Heart left ventricle (tissue), 16 donors: ENCODE measurements at regions not wholly inside any gene's neighbourhood (a gene's known extent, or its start where the extent isn't known, plus 50 kb on each side); places are given as distances from the start of the nearest gene placed in this dataset.
A peak's percentile ranks its signal among the peaks of the same experiment; 100 is the strongest.
"Not testable (repeated sequence)": the region's sequence is repeated elsewhere in the genome, so short reads cannot be mapped to it uniquely, and the experiment has no call there.

Experiments used
- ATAC-seq, 4 donors: fragments of 200-7000 bp; cut with Tn5 transposase; one replicate each; pipeline ENCODE4 v1.9.1; 2020 to 2022; ENCODE audit warnings: moderate library complexity in 4 of 4, mild to moderate bottlenecking in 3 of 4, moderate number of reproducible peaks in 1 of 4
- DNase-seq, 5 donors: peaks; one replicate each; pipeline ENCODE4 v3.0.0-alpha.2; 2020
- H3K27ac ChIP-seq, 12 donors: fragments of 200-600 bp; sonication (generic) in 4 of 12; one replicate each; pipeline versions ENCODE4 v1.5.0 to v1.8.0; 2016 to 2022; ENCODE audit warnings: mild to moderate bottlenecking in 2 of 12
- H3K27me3 ChIP-seq, 9 donors: fragments of 200-600 bp; sonication (generic) in 2 of 9; one replicate each; pipeline versions ENCODE4 v1.5.1 to v1.8.0; 2016 to 2022; ENCODE audit warnings: mild to moderate bottlenecking in 3 of 9
- H3K36me3 ChIP-seq, 9 donors: fragments of 200-600 bp; sonication (generic) in 2 of 9; one replicate each; pipeline versions ENCODE4 v1.5.0 to v1.8.0; 2018 to 2022; ENCODE audit warnings: mild to moderate bottlenecking in 2 of 9
- H3K4me1 ChIP-seq, 12 donors: fragments of 200-600 bp; sonication (generic) in 4 of 12; one replicate each; pipeline versions ENCODE4 v1.5.0 to v1.8.0; 2016 to 2022; ENCODE audit warnings: mild to moderate bottlenecking in 3 of 12
- H3K4me3 ChIP-seq, 12 donors: fragments of 200-600 bp; sonication (generic) in 4 of 12; one replicate each; pipeline versions ENCODE4 v1.5.0 to v1.8.0; 2017 to 2022; ENCODE audit warnings: mild to moderate bottlenecking in 9 of 12, moderate library complexity in 4 of 12
- H3K9me3 ChIP-seq, 12 donors: fragments of 200-600 bp; sonication (generic) in 4 of 12; one replicate each; pipeline versions ENCODE4 v1.5.0 to v1.8.0; 2016 to 2022; ENCODE audit warnings: mild to moderate bottlenecking in 1 of 12
- CTCF ChIP-seq, 12 donors: fragments of 200-600 bp; sonication (generic) in 4 of 12; IDR thresholded peaks; one replicate each; pipeline versions ENCODE4 v1.5.0 to v1.8.0; 2018 to 2022; ENCODE audit warnings: antibody characterized with exemption in 12 of 12, mild to moderate bottlenecking in 5 of 12
- POLR2A ChIP-seq, 2 donors: fragments of 450-650 bp; IDR thresholded peaks; one replicate each; pipeline ENCODE4 v1.6.1; 2017; ENCODE audit warnings: antibody characterized with exemption in 2 of 2, mild to moderate bottlenecking in 2 of 2, moderate library complexity in 2 of 2
- WGBS, 4 donors: extraction: QIAGEN DNeasy Blood & Tissue Kit in 2 of 4; methylation state at CpG; one replicate each; pipeline versions ENCODE4 v1.1.5 to v1.1.7; 2013 to 2018; 5-methylcytosine and 5-hydroxymethylcytosine counted together
- intact Hi-C, 10 donors: fragments of 100-400 bp; cut with DNase I; formaldehyde crosslinking; loops; one replicate each; pipeline versions ENCODE4 v1.11.1 to v1.14.2; 2022
- donor health status: ischemic (EF 13 %, LVEDD 7.1; RV severe dilation, severe dysfunction).
- donor health status: healthy with polysubstance abuse.
- donor health status: DM: no; HTN: yes; CAD: no.
- donor health status: DM: no; HTN: no; CAD: no.
- donor health status: ischemic (EF 25% LVEDD 6.9; RV normal size, moderate dysfunction).
- donor health status: ischemic (EF 25% LVEDD 5.7; RV mildly dilated, moderate dysfunction).
- donor health status: healthy.
- donor health status: DM: yes; HTN: yes; CAD: no.
- donor health status: ischemic (EF 35%, LVEDD 5.7; RV mildly dilated, moderate dysfunction).
- donor health status: nonischemic (EF 11% LVEDD 7.7; RV severe dilation, severe dysfunction).
- donor health status: DM: yes; HTN: yes; CAD: no.
- donor health status: PGD.
- donor health status: ischemic (EF 29% LVEDD 5.4; RV normal size, mild dysfunction).
- donor health status: nonischemic (EF 23%, LVEDD 6.1; RV moderate dilation, normal function).

DNA sequence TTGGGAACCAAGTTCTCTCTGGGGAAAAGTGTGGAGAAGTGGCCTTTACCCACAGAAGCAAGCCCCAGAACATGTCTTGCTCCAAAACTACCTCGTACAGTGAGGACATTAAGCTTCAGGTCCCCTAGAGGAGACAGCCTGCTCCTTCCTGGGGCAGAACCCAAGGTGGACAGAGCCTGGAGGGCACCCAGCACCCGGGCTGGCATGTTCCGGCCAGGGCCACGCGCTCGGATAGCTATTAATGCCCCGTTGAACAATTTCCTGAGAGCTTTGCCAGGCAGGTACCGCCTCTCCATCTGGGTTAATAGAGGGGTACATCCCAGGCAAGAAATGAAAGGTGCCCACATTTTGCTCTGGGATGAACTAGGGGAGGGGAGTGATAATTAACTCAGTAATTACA, 169.0 kb upstream of the GRK3 start:
- Histone ChIP-seq H3K4me3 (no peak overlapping the region), H3K27ac (peak overlapping the region in 3 of 12 donors; percentile 18 to 67 (median 33)), H3K4me1 (peaks cover 0 to 42% (median 32%) of the 10 kb centered on the region in 12 donors), H3K9me3 (no peaks in the 10 kb centered on the region), H3K27me3 (no peaks in the 10 kb centered on the region), H3K36me3 (no peaks in the 10 kb centered on the region)
- DNase-seq (peak in 3 of 5 donors; percentile 28 to 48 (median 42)), ATAC-seq (peak; percentile 51 to 80 (median 62))
- intact Hi-C loops: no loop called here
- WGBS, 4 donors: 39 to 85% (median 69%) methylated on average over 7 to 8 of the region's 8 CpGs
- TF ChIP-seq CTCF (IDR thresholded peaks at IDR 0.05): no peak
- no peak for TF ChIP-seq POLR2A (IDR thresholded peaks at IDR 0.05)

DNA sequence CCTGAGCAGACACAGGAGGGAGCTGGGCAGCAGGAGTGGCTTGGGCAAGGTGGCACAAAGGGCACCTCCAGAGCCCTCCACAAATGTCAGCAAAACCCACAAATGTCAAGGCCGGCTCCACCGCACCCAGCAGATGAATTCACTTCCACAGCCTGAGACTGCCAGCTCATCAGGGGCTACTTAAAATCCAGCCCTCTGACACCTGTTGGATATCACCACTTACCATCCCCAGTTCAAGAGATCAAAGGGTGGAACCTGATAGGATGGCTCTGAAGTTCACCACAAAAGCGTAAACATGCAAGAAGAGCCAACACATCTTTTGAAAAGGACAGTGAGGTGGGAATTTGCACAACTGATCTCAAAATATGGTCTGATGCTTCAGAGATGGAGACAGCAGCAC, 168.6 kb upstream of the GRK3 start:
- no peaks in the 10 kb centered on the region for H3K36me3 ChIP-seq
- no peak overlapping the region for H3K4me3 ChIP-seq
- H3K27ac ChIP-seq: peak overlapping the region in 3 of 12 donors; percentile 18 to 67 (median 33)
- no peaks in the 10 kb centered on the region for H3K9me3 ChIP-seq
- ATAC-seq (peak in 1 of 4 donors; percentile 4), DNase-seq (no peak)
- no peaks in the 10 kb centered on the region for H3K27me3 ChIP-seq
- intact Hi-C loops: no loop called here
- WGBS, 4 donors: 88 to 100% (median 93%) methylated on average over 2 to 3 of the region's 3 CpGs
- peaks cover 4 to 42% (median 32%) of the 10 kb centered on the region in 12 donors for H3K4me1 ChIP-seq
- TF ChIP-seq CTCF (IDR thresholded peaks at IDR 0.05) (no peak), POLR2A (IDR thresholded peaks at IDR 0.05) (no peak)

GRCh38 chr22:25396615-25397200, 167.8 kb upstream of the GRK3 start:
- Histone ChIP-seq H3K36me3 (no peaks in the 10 kb centered on the region), H3K27ac (no peak overlapping the region), H3K4me1 (peaks cover 9 to 42% (median 31%) of the 10 kb centered on the region in 12 donors), H3K4me3 (no peak overlapping the region), H3K9me3 (no peaks in the 10 kb centered on the region), H3K27me3 (no peaks in the 10 kb centered on the region)
- no peak for DNase-seq
- intact Hi-C loops: no loop called here
- 91 to 97% (median 96%) methylated on average over 10 of the region's 10 CpGs for WGBS, 4 donors
- no peak for TF ChIP-seq CTCF (IDR thresholded peaks at IDR 0.05)
- no peak for TF ChIP-seq POLR2A (IDR thresholded peaks at IDR 0.05)
- no peak for ATAC-seq

- DNase-seq (no peak), ATAC-seq (no peak)
- intact Hi-C loops: no loop called here
- H3K4me1 ChIP-seq: peaks cover 12 to 46% (median 37%) of the 10 kb centered on the region in 12 donors
- H3K4me3 ChIP-seq: no peak overlapping the region
- no peaks in the 10 kb centered on the region for H3K36me3 ChIP-seq
- 81 to 86% (median 84%) methylated on average over 3 of the region's 3 CpGs for WGBS, 4 donors
- H3K27ac ChIP-seq: no peak overlapping the region
- no peaks in the 10 kb centered on the region for H3K9me3 ChIP-seq
- TF ChIP-seq POLR2A (IDR thresholded peaks at IDR 0.05): no peak
- TF ChIP-seq CTCF (IDR thresholded peaks at IDR 0.05): no peak
- H3K27me3 ChIP-seq: no peaks in the 10 kb centered on the region
Observed at GRCh38 chr22:25397616-25398015, 166.9 kb upstream of the GRK3 start.

- H3K4me3 ChIP-seq, H3K9me3 ChIP-seq, H3K27me3 ChIP-seq, H3K27ac ChIP-seq, H3K36me3 ChIP-seq, intact Hi-C loops, ATAC-seq: not testable (repeated sequence)
- WGBS, 4 donors: 82 to 97% (median 93%) methylated on average over 6 of the region's 6 CpGs
- peak in 1 of 5 donors; percentile 33 for DNase-seq
- H3K4me1 ChIP-seq: peaks cover 16 to 56% (median 46%) of the 10 kb centered on the region in 12 donors
Observed at GRCh38 chr22:25398591-25399062, 165.8 kb upstream of the GRK3 start.
